GM19397 (cell line): ENCODE measurements at regions not wholly inside any gene's neighbourhood (a gene's known extent, or its start where the extent isn't known, plus 50 kb on each side); places are given as distances from the start of the nearest gene placed in this dataset.

Experiments used
- ATAC-seq: cut with Tn5 transposase; IDR thresholded peaks from one replicate; pipeline ENCODE4 v1.9.1; 2021; ENCODE audit warnings: mild to moderate bottlenecking, moderate library complexity; ENCODE audit not compliant: unreplicated experiment

GRCh38 chr15:97837896-97838295 is 122.6 kb upstream of the ARRDC4 start:
- no peak for ATAC-seq

- ATAC-seq, result no peak
Measured at GRCh38 chr15:97838606-97839210, 121.8 kb upstream of the ARRDC4 start.

- no peak for ATAC-seq
Measured at GRCh38 chr15:97840501-97840900, 120.0 kb upstream of the ARRDC4 start.

GRCh38 chr15:97841558-97841957 is 118.9 kb upstream of the ARRDC4 start:
- ATAC-seq, result no peak

- ATAC-seq, result no peak
Measured at GRCh38 chr15:97849183-97849582, 111.3 kb upstream of the ARRDC4 start.

- ATAC-seq, result no peak
Measured at GRCh38 chr15:97858296-97858695, 102.2 kb upstream of the ARRDC4 start.

GRCh38 chr15:97861529-97862260 is 98.8 kb upstream of the ARRDC4 start:
- no peak for ATAC-seq

- no peak for ATAC-seq
Measured at GRCh38 chr15:97866959-97867358, 93.5 kb upstream of the ARRDC4 start.

GRCh38 chr15:97867870-97868269 is 92.6 kb upstream of the ARRDC4 start:
- no peak for ATAC-seq

GRCh38 chr15:97868981-97869380 is 91.5 kb upstream of the ARRDC4 start:
- no peak for ATAC-seq

- no peak for ATAC-seq
Measured at GRCh38 chr15:97870771-97871170, 89.7 kb upstream of the ARRDC4 start.

GRCh38 chr15:97874139-97874538 is 86.4 kb upstream of the ARRDC4 start:
- ATAC-seq, result no peak

GRCh38 chr15:97875025-97875512 is 85.4 kb upstream of the ARRDC4 start:
- ATAC-seq, result no peak

GRCh38 chr15:97875513-97876280 is 84.8 kb upstream of the ARRDC4 start:
- no peak for ATAC-seq

GRCh38 chr15:97876281-97876675 is 84.2 kb upstream of the ARRDC4 start:
- no peak for ATAC-seq

- no peak for ATAC-seq
Measured at GRCh38 chr15:97881346-97881965, 79.0 kb upstream of the ARRDC4 start.

GRCh38 chr15:97884513-97885131 is 75.9 kb upstream of the ARRDC4 start:
- no peak for ATAC-seq

GRCh38 chr15:97890307-97890706 is 70.2 kb upstream of the ARRDC4 start:
- ATAC-seq, result no peak

GRCh38 chr15:97892167-97892938 is 68.2 kb upstream of the ARRDC4 start:
- no peak for ATAC-seq

GRCh38 chr15:97893967-97894366 is 66.5 kb upstream of the ARRDC4 start:
- ATAC-seq, result no peak
